ENCODE measurements at regions not wholly inside any gene's neighbourhood (a gene's known extent, or its start where the extent isn't known, plus 50 kb on each side); places are given as distances from the start of the nearest gene placed in this dataset.
"Not testable (repeated sequence)": the region's sequence is repeated elsewhere in the genome, so short reads cannot be mapped to it uniquely, and the experiment has no call there.

GRCh38 chr15:79623488-79623887 is 191.4 kb downstream of the MINAR1 start:
- H3K27me3 ChIP-seq (ENCODE audit: insufficient read depth, low read length), result peaks cover 9% of the 10 kb centered on the region; the same call in 1 of the 2 replicates
- no peaks in the 10 kb centered on the region for H3K79me2 ChIP-seq (ENCODE audit: control insufficient read depth, insufficient read depth, low read length, unreplicated experiment)
- H3K36me3 ChIP-seq (ENCODE audit: insufficient read depth, low read length), result no peaks in the 10 kb centered on the region
- H3K4me3 ChIP-seq (ENCODE audit: low read depth, low read length), result no peak overlapping the region
- H2AFZ ChIP-seq (ENCODE audit: low read length, unreplicated experiment), result no peak overlapping the region
- no peak overlapping the region for H3K27ac ChIP-seq (ENCODE audit: low read depth, low read length)
- H3K4me1 ChIP-seq (ENCODE audit: control insufficient read depth, insufficient read depth, low read length, unreplicated experiment), result peaks cover 12% of the 10 kb centered on the region

GRCh38 chr15:79629687-79630086 is 197.6 kb downstream of the MINAR1 start:
- H3K36me3 ChIP-seq (ENCODE audit: insufficient read depth, low read length), result no peaks in the 10 kb centered on the region
- H3K4me1 ChIP-seq (ENCODE audit: control insufficient read depth, insufficient read depth, low read length, unreplicated experiment), result no peaks in the 10 kb centered on the region
- H3K27ac ChIP-seq (ENCODE audit: low read depth, low read length), result no peak overlapping the region
- peaks cover 9% of the 10 kb centered on the region; the same call in 1 of the 2 replicates for H3K27me3 ChIP-seq (ENCODE audit: insufficient read depth, low read length)
- no peak overlapping the region for H3K4me3 ChIP-seq (ENCODE audit: low read depth, low read length)
- H3K79me2 ChIP-seq (ENCODE audit: control insufficient read depth, insufficient read depth, low read length, unreplicated experiment), result no peaks in the 10 kb centered on the region
- no peak overlapping the region for H2AFZ ChIP-seq (ENCODE audit: low read length, unreplicated experiment)

- Histone ChIP-seq H3K27me3 (ENCODE audit: insufficient read depth, low read length) (peaks cover 3% of the 10 kb centered on the region; the same call in 1 of the 2 replicates), H2AFZ (ENCODE audit: low read length, unreplicated experiment) (no peak overlapping the region), H3K27ac (ENCODE audit: low read depth, low read length) (no peak overlapping the region), H3K79me2 (ENCODE audit: control insufficient read depth, insufficient read depth, low read length, unreplicated experiment) (no peaks in the 10 kb centered on the region), H3K4me1 (ENCODE audit: control insufficient read depth, insufficient read depth, low read length, unreplicated experiment) (peaks cover 12% of the 10 kb centered on the region), H3K4me3 (ENCODE audit: low read depth, low read length) (no peak overlapping the region), H3K36me3 (ENCODE audit: insufficient read depth, low read length) (no peaks in the 10 kb centered on the region)
Measured at GRCh38 chr15:79632457-79632856, 200.3 kb downstream of the MINAR1 start.

- no peaks in the 10 kb centered on the region for H3K79me2 ChIP-seq (ENCODE audit: control insufficient read depth, insufficient read depth, low read length, unreplicated experiment)
- no peaks in the 10 kb centered on the region for H3K27me3 ChIP-seq (ENCODE audit: insufficient read depth, low read length)
- H3K27ac ChIP-seq (ENCODE audit: low read depth, low read length), result no peak overlapping the region
Measured at GRCh38 chr15:79635149-79635771, 203.1 kb downstream of the MINAR1 start.

GRCh38 chr15:79635897-79636561 is 203.9 kb downstream of the MINAR1 start:
- H3K79me2 ChIP-seq (ENCODE audit: control insufficient read depth, insufficient read depth, low read length, unreplicated experiment), result no peaks in the 10 kb centered on the region
- H3K27ac ChIP-seq (ENCODE audit: low read depth, low read length), result no peak overlapping the region
- peaks cover 28% of the 10 kb centered on the region for H3K4me1 ChIP-seq (ENCODE audit: control insufficient read depth, insufficient read depth, low read length, unreplicated experiment)
- no peaks in the 10 kb centered on the region for H3K27me3 ChIP-seq (ENCODE audit: insufficient read depth, low read length)
- H2AFZ ChIP-seq (ENCODE audit: low read length, unreplicated experiment), result no peak overlapping the region
- no peaks in the 10 kb centered on the region for H3K36me3 ChIP-seq (ENCODE audit: insufficient read depth, low read length)
- no peak overlapping the region for H3K4me3 ChIP-seq (ENCODE audit: low read depth, low read length)

More at GRCh38 chr15:79635149-79635771, 203.1 kb downstream of the MINAR1 start:
- no peaks in the 10 kb centered on the region for H3K36me3 ChIP-seq (ENCODE audit: insufficient read depth, low read length)
- H3K4me1 ChIP-seq (ENCODE audit: control insufficient read depth, insufficient read depth, low read length, unreplicated experiment), result peaks cover 22% of the 10 kb centered on the region
- no peak overlapping the region for H3K4me3 ChIP-seq (ENCODE audit: low read depth, low read length)
- no peak overlapping the region for H2AFZ ChIP-seq (ENCODE audit: low read length, unreplicated experiment)

GRCh38 chr15:79640206-79640605 is 208.1 kb downstream of the MINAR1 start:
- Histone ChIP-seq H2AFZ (ENCODE audit: low read length, unreplicated experiment) (no peak overlapping the region), H3K36me3 (ENCODE audit: insufficient read depth, low read length) (no peaks in the 10 kb centered on the region), H3K4me3 (ENCODE audit: low read depth, low read length) (no peak overlapping the region), H3K27ac (ENCODE audit: low read depth, low read length) (peak overlapping the region; percentile 49), H3K4me1 (ENCODE audit: control insufficient read depth, insufficient read depth, low read length, unreplicated experiment) (peaks cover 43% of the 10 kb centered on the region), H3K27me3 (ENCODE audit: insufficient read depth, low read length) (no peaks in the 10 kb centered on the region), H3K79me2 (ENCODE audit: control insufficient read depth, insufficient read depth, low read length, unreplicated experiment) (no peaks in the 10 kb centered on the region)

- H3K4me3 ChIP-seq (ENCODE audit: low read depth, low read length), result no peak overlapping the region
- H3K27ac ChIP-seq (ENCODE audit: low read depth, low read length), result no peak overlapping the region
- no peak overlapping the region for H2AFZ ChIP-seq (ENCODE audit: low read length, unreplicated experiment)
- no peaks in the 10 kb centered on the region for H3K79me2 ChIP-seq (ENCODE audit: control insufficient read depth, insufficient read depth, low read length, unreplicated experiment)
- H3K27me3 ChIP-seq (ENCODE audit: insufficient read depth, low read length), result no peaks in the 10 kb centered on the region
- H3K4me1 ChIP-seq (ENCODE audit: control insufficient read depth, insufficient read depth, low read length, unreplicated experiment), result peaks cover 31% of the 10 kb centered on the region
- no peaks in the 10 kb centered on the region for H3K36me3 ChIP-seq (ENCODE audit: insufficient read depth, low read length)
Measured at GRCh38 chr15:79641841-79642240, 209.7 kb downstream of the MINAR1 start.

- H3K4me1 ChIP-seq (ENCODE audit: control insufficient read depth, insufficient read depth, low read length, unreplicated experiment), result peaks cover 31% of the 10 kb centered on the region
- no peak overlapping the region for H3K4me3 ChIP-seq (ENCODE audit: low read depth, low read length)
- H3K79me2 ChIP-seq (ENCODE audit: control insufficient read depth, insufficient read depth, low read length, unreplicated experiment), result no peaks in the 10 kb centered on the region
- peak overlapping the region; percentile 36 for H3K27ac ChIP-seq (ENCODE audit: low read depth, low read length)
- no peaks in the 10 kb centered on the region for H3K36me3 ChIP-seq (ENCODE audit: insufficient read depth, low read length)
- H2AFZ ChIP-seq (ENCODE audit: low read length, unreplicated experiment), result peak overlapping the region; percentile 33
- no peaks in the 10 kb centered on the region for H3K27me3 ChIP-seq (ENCODE audit: insufficient read depth, low read length)
Measured at GRCh38 chr15:79643393-79643792, 211.3 kb downstream of the MINAR1 start.

GRCh38 chr15:79644091-79644490 is 212.0 kb downstream of the MINAR1 start:
- H3K79me2 ChIP-seq (ENCODE audit: control insufficient read depth, insufficient read depth, low read length, unreplicated experiment), result no peaks in the 10 kb centered on the region
- no peak overlapping the region for H3K4me3 ChIP-seq (ENCODE audit: low read depth, low read length)
- peak overlapping the region; percentile 27 for H2AFZ ChIP-seq (ENCODE audit: low read length, unreplicated experiment)
- peak overlapping the region; percentile 46 for H3K27ac ChIP-seq (ENCODE audit: low read depth, low read length)
- H3K36me3 ChIP-seq (ENCODE audit: insufficient read depth, low read length), result no peaks in the 10 kb centered on the region
- peaks cover 31% of the 10 kb centered on the region for H3K4me1 ChIP-seq (ENCODE audit: control insufficient read depth, insufficient read depth, low read length, unreplicated experiment)
- no peaks in the 10 kb centered on the region for H3K27me3 ChIP-seq (ENCODE audit: insufficient read depth, low read length)

GRCh38 chr15:79652972-79653371 is 220.8 kb downstream of the MINAR1 start:
- H3K4me1 ChIP-seq (ENCODE audit: control insufficient read depth, insufficient read depth, low read length, unreplicated experiment); H3K36me3 ChIP-seq (ENCODE audit: insufficient read depth, low read length); H2AFZ ChIP-seq (ENCODE audit: low read length, unreplicated experiment); H3K79me2 ChIP-seq (ENCODE audit: control insufficient read depth, insufficient read depth, low read length, unreplicated experiment); H3K27ac ChIP-seq (ENCODE audit: low read depth, low read length); H3K27me3 ChIP-seq (ENCODE audit: insufficient read depth, low read length); H3K4me3 ChIP-seq (ENCODE audit: low read depth, low read length): not testable (repeated sequence)

- H3K27me3 ChIP-seq (ENCODE audit: insufficient read depth, low read length), result no peaks in the 10 kb centered on the region
- no peaks in the 10 kb centered on the region for H3K79me2 ChIP-seq (ENCODE audit: control insufficient read depth, insufficient read depth, low read length, unreplicated experiment)
- H3K27ac ChIP-seq (ENCODE audit: low read depth, low read length), result no peak overlapping the region
- H3K4me3 ChIP-seq (ENCODE audit: low read depth, low read length), result no peak overlapping the region
- H3K36me3 ChIP-seq (ENCODE audit: insufficient read depth, low read length), result no peaks in the 10 kb centered on the region
- no peak overlapping the region for H2AFZ ChIP-seq (ENCODE audit: low read length, unreplicated experiment)
- no peaks in the 10 kb centered on the region for H3K4me1 ChIP-seq (ENCODE audit: control insufficient read depth, insufficient read depth, low read length, unreplicated experiment)
Measured at GRCh38 chr15:79653533-79653932, 221.4 kb downstream of the MINAR1 start.
